ENCODE measurements at regions not wholly inside any gene's neighbourhood (a gene's known extent, or its start where the extent isn't known, plus 50 kb on each side); places are given as distances from the start of the nearest gene placed in this dataset.

GRCh38 chr13:50225193-50226155 lies 210.2 kb downstream of the KCNRG start:
- POLR2A ChIA-PET, result interaction anchor here (0.7 kb wide), 1 partner anchor 402 kb away, joined by 3 read pairs; no protein-coding TSS in a partner anchor
- H3K4me3 ChIP-seq (ENCODE audit: low read depth, low read length), result no peak overlapping the region
- CTCF ChIA-PET, result interaction anchor here (0.7 kb wide), 1 partner anchor 69 kb away, joined by 4 read pairs; no protein-coding TSS in a partner anchor

GRCh38 chr13:50226515-50227155 lies 211.4 kb downstream of the KCNRG start:
- Histone ChIP-seq H3K27me3 (ENCODE audit: control insufficient read depth, insufficient read depth, low read length) (peaks cover 1% of the 10 kb centered on the region; the same call in 1 of the 2 replicates), H3K36me3 (ENCODE audit: control insufficient read depth, insufficient read depth, low read length) (no peaks in the 10 kb centered on the region), H3K4me3 (ENCODE audit: low read depth, low read length) (no peak overlapping the region)
- no peak for DNase-seq (ENCODE audit: low read depth)
- ChIA-PET POLR2A (no interaction called here), CTCF (no interaction called here)
- no peak for TF ChIP-seq CTCF (IDR thresholded peaks at IDR 0.05; ENCODE audit: insufficient read depth, low read depth, low read length)

More at GRCh38 chr13:50225193-50226155, 210.2 kb downstream of the KCNRG start:
- TF ChIP-seq CTCF (IDR thresholded peaks at IDR 0.05; ENCODE audit: insufficient read depth, low read depth, low read length), result no peak
- DNase-seq (ENCODE audit: low read depth), result no peak
- peaks cover 1% of the 10 kb centered on the region; the same call in 1 of the 2 replicates for H3K27me3 ChIP-seq (ENCODE audit: control insufficient read depth, insufficient read depth, low read length)
- no peaks in the 10 kb centered on the region for H3K36me3 ChIP-seq (ENCODE audit: control insufficient read depth, insufficient read depth, low read length)

GRCh38 chr13:50227361-50227760 lies 212.1 kb downstream of the KCNRG start:
- H3K36me3 ChIP-seq (ENCODE audit: control insufficient read depth, insufficient read depth, low read length), result no peaks in the 10 kb centered on the region
- POLR2A ChIA-PET, result no interaction called here
- peaks cover 1% of the 10 kb centered on the region; the same call in 1 of the 2 replicates for H3K27me3 ChIP-seq (ENCODE audit: control insufficient read depth, insufficient read depth, low read length)
- no peak overlapping the region for H3K4me3 ChIP-seq (ENCODE audit: low read depth, low read length)
- no peak for TF ChIP-seq CTCF (IDR thresholded peaks at IDR 0.05; ENCODE audit: insufficient read depth, low read depth, low read length)
- CTCF ChIA-PET, result no interaction called here
- no peak for DNase-seq (ENCODE audit: low read depth)

- peaks cover 1% of the 10 kb centered on the region; the same call in 1 of the 2 replicates for H3K27me3 ChIP-seq (ENCODE audit: control insufficient read depth, insufficient read depth, low read length)
- TF ChIP-seq CTCF (IDR thresholded peaks at IDR 0.05; ENCODE audit: insufficient read depth, low read depth, low read length), result no peak
- H3K4me3 ChIP-seq (ENCODE audit: low read depth, low read length), result no peak overlapping the region
- POLR2A ChIA-PET, result no interaction called here
- CTCF ChIA-PET, result no interaction called here
- H3K36me3 ChIP-seq (ENCODE audit: control insufficient read depth, insufficient read depth, low read length), result no peaks in the 10 kb centered on the region
- no peak for DNase-seq (ENCODE audit: low read depth)
Observed at GRCh38 chr13:50228527-50228926, 213.3 kb downstream of the KCNRG start.

Data from BJ (cell line).